ENCODE measurements at regions not wholly inside any gene's neighbourhood (a gene's known extent, or its start where the extent isn't known, plus 50 kb on each side); places are given as distances from the start of the nearest gene placed in this dataset.

DNA sequence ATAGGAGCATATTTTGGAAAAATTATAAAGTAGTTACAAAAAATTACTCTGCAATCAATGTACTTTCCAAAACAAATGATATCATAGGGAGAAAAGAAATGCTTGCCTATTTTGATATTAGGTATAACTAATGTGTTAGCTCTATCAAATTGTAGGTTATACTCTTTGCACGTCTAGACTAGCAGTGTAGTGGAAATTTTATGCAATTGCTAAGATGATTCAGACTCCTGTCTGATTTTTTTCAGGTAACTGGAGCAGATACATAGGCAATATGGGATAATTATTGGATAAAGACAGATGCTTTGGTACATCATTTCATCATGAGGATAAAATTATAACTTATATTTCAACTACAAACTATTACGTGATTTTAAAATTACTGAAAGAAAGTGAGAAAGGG, 918.3 kb downstream of the EPHA4 start:
- TF ChIP-seq POLR2A (IDR thresholded peaks at IDR 0.05): no peak
- no peak for TF ChIP-seq CTCF (IDR thresholded peaks at IDR 0.05 in 4 of 5, conservative IDR thresholded peaks at IDR 0.05 in 1 of 5)

Measured in gastrocnemius medialis (tissue), 4 donors.